GM10248 (cell line): ENCODE measurements at regions not wholly inside any gene's neighbourhood (a gene's known extent, or its start where the extent isn't known, plus 50 kb on each side); places are given as distances from the start of the nearest gene placed in this dataset.
"Not testable (repeated sequence)": the region's sequence is repeated elsewhere in the genome, so short reads cannot be mapped to it uniquely, and the experiment has no call there.

Experiments used
- CTCF ChIA-PET: fragments of 300-600 bp; sonication (Branson Sonifier 250); formaldehyde crosslinking; extraction: SDS; loops from one replicate; lab custom pipeline; 2021; ENCODE audit warnings: antibody characterized with exemption; lab: Yijun Ruan, JAX
- POLR2A ChIA-PET: fragments of 350-650 bp; sonication (Branson Sonifier 250); formaldehyde crosslinking; extraction: SDS; loops from one replicate; lab custom pipeline; 2020; ENCODE audit warnings: antibody characterized with exemption; lab: Yijun Ruan, JAX
- DNase-seq: peaks from one replicate; pipeline ENCODE4 v3.0.0; 2012; ENCODE audit errors: extremely low spot score
- TF ChIP-seq, protein P1 (sequence below): IDR thresholded peaks from 2 replicates; pipeline ENCODE4 v1.5.1; 2012; ENCODE audit warnings: mild to moderate bottlenecking, low read depth; ENCODE audit errors: extremely low read depth, missing control alignments, control extremely low read depth

DNA sequence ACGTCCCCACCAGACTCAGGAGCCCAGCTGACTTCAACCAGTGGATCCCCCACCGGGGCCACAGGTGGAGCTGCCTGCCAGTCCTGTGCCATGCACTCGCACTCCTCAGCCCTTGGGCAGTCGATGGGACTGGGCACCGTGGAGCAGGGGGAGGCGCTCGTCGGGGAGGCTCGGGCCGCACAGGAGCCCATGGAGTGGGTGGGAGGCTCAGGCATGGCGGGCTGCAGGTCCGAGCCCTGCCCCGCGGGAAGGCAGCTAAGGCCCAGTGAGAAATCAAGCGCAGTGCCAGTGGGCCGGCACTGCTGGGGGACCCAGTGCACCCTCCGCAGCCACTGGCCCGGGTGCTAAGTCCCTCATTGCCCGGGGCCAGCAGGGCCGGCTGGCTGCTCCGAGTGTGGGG lies 52.3 kb upstream of the LRRC30 start:
- POLR2A ChIA-PET, DNase-seq: not testable (repeated sequence)
- CTCF ChIA-PET: interaction anchor here (1.1 kb wide), 1 partner anchor 12 kb away, joined by 3 read pairs; no protein-coding TSS in a partner anchor

GRCh38 chr18:7177116-7177744 lies 53.7 kb upstream of the LRRC30 start:
- CTCF ChIA-PET: interaction anchor here (0.9 kb wide), 1 partner anchor 12 kb away, joined by 3 read pairs; no protein-coding TSS in a partner anchor
- TF ChIP-seq, protein P1, sequence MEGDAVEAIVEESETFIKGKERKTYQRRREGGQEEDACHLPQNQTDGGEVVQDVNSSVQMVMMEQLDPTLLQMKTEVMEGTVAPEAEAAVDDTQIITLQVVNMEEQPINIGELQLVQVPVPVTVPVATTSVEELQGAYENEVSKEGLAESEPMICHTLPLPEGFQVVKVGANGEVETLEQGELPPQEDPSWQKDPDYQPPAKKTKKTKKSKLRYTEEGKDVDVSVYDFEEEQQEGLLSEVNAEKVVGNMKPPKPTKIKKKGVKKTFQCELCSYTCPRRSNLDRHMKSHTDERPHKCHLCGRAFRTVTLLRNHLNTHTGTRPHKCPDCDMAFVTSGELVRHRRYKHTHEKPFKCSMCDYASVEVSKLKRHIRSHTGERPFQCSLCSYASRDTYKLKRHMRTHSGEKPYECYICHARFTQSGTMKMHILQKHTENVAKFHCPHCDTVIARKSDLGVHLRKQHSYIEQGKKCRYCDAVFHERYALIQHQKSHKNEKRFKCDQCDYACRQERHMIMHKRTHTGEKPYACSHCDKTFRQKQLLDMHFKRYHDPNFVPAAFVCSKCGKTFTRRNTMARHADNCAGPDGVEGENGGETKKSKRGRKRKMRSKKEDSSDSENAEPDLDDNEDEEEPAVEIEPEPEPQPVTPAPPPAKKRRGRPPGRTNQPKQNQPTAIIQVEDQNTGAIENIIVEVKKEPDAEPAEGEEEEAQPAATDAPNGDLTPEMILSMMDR: peak; percentile 10
- POLR2A ChIA-PET: no interaction called here
- DNase-seq: no peak

DNA sequence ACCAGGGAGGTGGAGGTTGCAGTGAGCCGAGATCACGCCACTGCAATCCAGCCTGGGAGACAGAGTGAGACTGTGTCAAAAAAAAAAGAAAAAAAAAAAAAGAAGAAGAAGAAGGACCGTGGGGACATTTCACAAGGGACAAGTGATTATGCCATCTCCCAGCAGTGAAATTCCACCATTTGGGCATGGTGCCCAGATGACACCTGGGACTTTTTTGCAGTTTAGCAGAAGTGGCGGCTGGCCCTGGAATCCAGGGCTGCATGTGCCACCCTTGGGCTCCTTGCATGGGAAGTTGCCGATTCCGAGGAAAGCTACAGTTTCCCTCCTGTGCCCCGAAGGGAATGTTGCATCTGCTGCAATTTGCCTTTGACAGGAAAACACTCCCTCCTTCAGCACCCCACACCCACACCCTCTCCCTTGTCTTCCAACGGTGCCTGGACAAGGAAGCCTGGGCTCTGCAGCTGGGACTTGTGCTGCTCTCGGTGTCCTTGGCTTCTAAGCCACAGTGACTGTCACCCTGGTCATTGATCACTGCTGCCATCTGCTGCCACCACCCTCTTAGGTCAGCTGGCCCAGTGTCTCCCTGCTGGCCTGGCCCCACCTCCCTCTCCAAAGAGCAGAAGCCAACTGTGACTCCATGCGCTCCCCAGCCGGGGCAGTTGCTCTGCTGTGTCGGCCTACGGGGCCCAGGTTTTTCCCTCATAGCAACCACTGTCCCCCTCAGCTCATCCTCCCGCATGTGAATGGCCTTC lies 56.4 kb upstream of the LRRC30 start:
- TF ChIP-seq, protein P1: no peak
- DNase-seq: no peak
- CTCF ChIA-PET: no interaction called here
- POLR2A ChIA-PET: no interaction called here

DNA sequence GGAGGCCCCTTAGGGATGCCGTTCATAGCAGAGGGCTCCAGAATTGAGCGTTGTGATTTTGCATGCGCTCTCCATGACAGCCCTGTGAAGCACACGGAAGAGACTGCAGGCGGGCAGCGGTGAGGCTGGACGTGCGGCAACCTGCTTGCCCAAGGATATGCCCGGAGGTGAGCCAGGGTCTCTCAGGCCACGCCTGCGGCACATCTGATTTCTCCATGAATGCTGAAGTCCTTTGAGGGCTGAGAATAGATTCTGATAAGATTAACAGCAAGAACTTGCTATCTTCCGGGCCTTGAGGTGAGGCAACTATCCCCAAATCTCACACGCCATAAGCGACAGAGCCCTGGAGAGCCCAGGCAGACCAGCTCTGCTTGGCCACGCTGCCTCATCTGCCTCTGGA lies 55.6 kb upstream of the LAMA1 start:
- POLR2A ChIA-PET: no interaction called here
- CTCF ChIA-PET: no interaction called here
- TF ChIP-seq, protein P1: no peak
- DNase-seq: no peak

GRCh38 chr18:7172611-7173010 lies 55.0 kb upstream of the LAMA1 start:
- no peak for DNase-seq
- TF ChIP-seq, protein P1: no peak
- ChIA-PET CTCF (no interaction called here), POLR2A (no interaction called here)

GRCh38 chr18:7170292-7170691 lies 52.7 kb upstream of the LAMA1 start:
- ChIA-PET CTCF (no interaction called here), POLR2A (no interaction called here)
- TF ChIP-seq, protein P1: no peak
- DNase-seq: no peak

DNA sequence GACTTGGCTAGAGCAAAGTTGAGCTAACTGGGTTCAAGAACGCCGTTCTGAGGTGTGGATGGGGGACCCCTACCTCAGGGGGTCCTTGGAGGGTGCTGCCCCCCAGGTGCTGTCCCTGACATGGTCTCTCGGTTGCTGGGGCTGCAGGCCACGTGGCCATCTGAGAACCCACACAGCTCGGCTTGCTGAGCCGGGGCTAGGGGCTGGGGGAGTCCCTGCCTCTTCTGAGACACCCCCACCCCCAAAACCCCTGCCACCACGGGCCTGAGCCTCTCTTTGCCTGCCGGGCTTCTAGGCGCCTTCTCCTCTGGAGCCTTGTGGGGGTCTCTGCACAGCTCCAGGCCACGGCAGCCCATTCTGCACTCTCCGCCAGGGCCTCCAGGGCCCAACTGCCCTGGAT lies 52.0 kb upstream of the LAMA1 start:
- POLR2A ChIA-PET: no interaction called here
- CTCF ChIA-PET: no interaction called here
- DNase-seq: no peak
- TF ChIP-seq, protein P1: no peak
